K562 (cell line): ENCODE measurements at regions not wholly inside any gene's neighbourhood (a gene's known extent, or its start where the extent isn't known, plus 50 kb on each side); places are given as distances from the start of the nearest gene placed in this dataset.

Source experiments
- ELK3 ChIP-seq: fragments of 450-650 bp; formaldehyde crosslinking; IDR thresholded peaks from 2 replicates; pipeline ENCODE4 v1.4.0; 2020; ENCODE audit warnings: mild to moderate bottlenecking
- SNAPC5 ChIP-seq: fragments of 250-450 bp; sonication (Bioruptor Pico); IDR thresholded peaks from 2 replicates; pipeline ENCODE4 v1.8.0; 2021; ENCODE audit warnings: moderate library complexity, mild to moderate bottlenecking, inconsistent platforms
- SP2 ChIP-seq: IDR thresholded peaks from 2 replicates; pipeline ENCODE4 v1.6.1; 2011; ENCODE audit warnings: mild to moderate bottlenecking, low read depth, low read length, moderate library complexity; ENCODE audit not compliant: poor library complexity, severe bottlenecking; ENCODE audit errors: extremely low read depth
- TAF7 ChIP-seq: fragments of 450-650 bp; IDR thresholded peaks from 2 replicates; pipeline ENCODE4 v1.6.1; 2016; ENCODE audit warnings: missing genetic modification characterization, missing compliant biosample characterization
- XRCC3 ChIP-seq: fragments of 450-650 bp; IDR thresholded peaks from 2 replicates; pipeline ENCODE4 v1.6.1; 2017; ENCODE audit warnings: mild to moderate bottlenecking, moderate library complexity
- ZBTB33 ChIP-seq: sonication (generic); formaldehyde crosslinking; IDR thresholded peaks from 2 replicates; pipeline ENCODE4 v1.8.1; 2023; ENCODE audit warnings: mild to moderate bottlenecking, missing genetic modification reagents
- ZBTB40 ChIP-seq, 2 experiments: fragments of 450-650 bp in 1 of 2; sonication (generic) in 1 of 2; formaldehyde crosslinking in 1 of 2; IDR thresholded peaks; 2 replicates each; pipeline versions ENCODE4 v1.7.1 to v1.9.0; 2016 to 2022; ENCODE audit warnings: inconsistent platforms in 1 of 2, mild to moderate bottlenecking in 1 of 2, missing genetic modification reagents in 1 of 2
- ZNF395 ChIP-seq: fragments of 200-800 bp; sonication (Bioruptor generic); IDR thresholded peaks from 2 replicates; pipeline ENCODE4 v1.6.1; 2017; ENCODE audit warnings: missing genetic modification characterization, missing compliant biosample characterization

GRCh38 chr12:25818596-25819390 is 139.7 kb upstream of the RASSF8 start (continued):
- no peak for TF ChIP-seq SP2
- TF ChIP-seq SNAPC5 (CRISPR knock-in tag): no peak
- TF ChIP-seq XRCC3: no peak
- TF ChIP-seq TAF7 (tag): no peak
- TF ChIP-seq ZBTB40 (IDR thresholded peaks at IDR 0.05): no peak
- no peak for TF ChIP-seq ZBTB40 (CRISPR knock-in tag; IDR thresholded peaks at IDR 0.05)
- no peak for TF ChIP-seq ZNF395
- no peak for TF ChIP-seq ZBTB33 (CRISPR knock-in tag)
- no peak for TF ChIP-seq ELK3 (CRISPR knock-in tag)
- TF ChIP-seq, all 486 proteins: peak for 0
